Cerebellar nuclear complex (tissue), 1 donor: ENCODE measurements at regions not wholly inside any gene's neighbourhood (a gene's known extent, or its start where the extent isn't known, plus 50 kb on each side); places are given as distances from the start of the nearest gene placed in this dataset.
"Not testable (repeated sequence)": the region's sequence is repeated elsewhere in the genome, so short reads cannot be mapped to it uniquely, and the experiment has no call there.

Source experiments
- DNase-seq, 2 experiments: peaks; one replicate each; lab custom pipeline; 2025; lab: John Stamatoyannopoulos, UW

DNA sequence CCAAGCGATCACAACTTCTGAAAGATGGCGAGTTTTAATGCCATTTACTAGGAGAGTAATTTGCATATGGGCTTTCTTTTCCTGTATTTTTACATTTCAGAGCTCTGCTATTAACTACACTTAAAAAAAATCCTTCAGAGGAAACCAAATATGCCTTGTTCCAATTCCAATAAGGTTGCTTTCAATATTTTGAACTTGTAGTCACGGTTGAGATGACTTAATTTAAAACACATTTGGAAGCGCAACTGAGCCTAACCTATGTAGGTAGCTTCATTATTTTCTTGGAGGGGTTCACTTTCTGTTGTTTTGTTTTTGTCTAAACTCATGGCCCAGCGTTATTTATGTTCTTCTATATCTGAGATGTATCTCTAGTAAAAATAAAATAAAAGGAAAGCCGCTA is 93.4 kb downstream of the BLID start:
- DNase-seq: no peak

DNA sequence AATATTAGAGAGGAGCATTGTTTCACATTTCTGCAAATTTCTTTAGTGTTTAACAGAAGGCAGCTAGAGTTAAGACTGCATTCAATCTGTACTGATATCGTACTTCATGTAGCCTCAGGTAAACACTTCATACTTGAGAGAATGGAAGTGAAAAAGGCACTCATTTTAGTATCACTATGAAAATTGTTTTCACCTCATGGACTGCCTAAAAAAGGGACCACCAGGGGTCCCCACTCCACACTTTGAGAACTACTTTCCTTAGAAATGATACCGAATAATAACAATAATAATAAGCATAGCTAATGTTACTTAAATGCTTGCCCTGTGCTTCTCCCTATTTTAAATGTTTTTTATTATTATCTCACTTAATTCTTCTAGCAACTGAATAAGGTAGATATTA is 95.1 kb downstream of the BLID start:
- DNase-seq: no peak

DNA sequence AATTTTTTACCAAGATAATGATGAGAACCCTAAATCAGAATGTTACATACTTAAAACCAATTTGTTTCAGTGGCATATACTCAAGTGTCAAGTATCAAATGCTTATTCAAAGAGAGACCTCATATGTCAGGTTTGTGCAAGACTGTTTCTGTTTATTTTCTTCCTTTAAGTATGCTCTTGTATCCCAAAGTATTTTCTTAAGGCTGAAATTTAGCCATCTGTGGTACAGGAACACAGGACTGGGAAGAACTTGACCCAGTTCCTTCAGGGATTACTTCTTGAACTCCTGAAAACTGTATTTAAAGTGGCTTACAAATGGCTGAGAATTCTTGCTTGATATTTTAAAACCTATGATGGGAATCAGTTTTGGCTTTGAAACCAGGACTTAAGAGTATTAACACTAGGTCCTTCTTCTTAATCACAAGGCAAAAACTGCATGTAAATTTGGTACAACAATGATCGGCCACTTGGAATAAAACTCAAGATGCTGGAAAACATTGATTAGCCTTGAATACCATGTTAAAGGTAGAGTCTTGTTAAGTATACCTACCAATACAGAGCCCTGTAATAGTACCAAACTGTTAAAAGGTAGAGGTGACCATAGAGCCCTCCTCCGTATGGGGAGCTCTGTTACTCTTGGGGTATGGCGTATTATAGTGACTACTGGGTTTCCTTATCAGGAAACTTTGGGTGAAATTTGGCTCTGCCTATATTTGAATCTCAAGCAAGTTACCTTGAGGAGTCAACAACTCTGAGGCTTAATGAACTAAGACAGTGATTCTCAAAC is 95.9 kb downstream of the BLID start:
- no peak for DNase-seq

DNA sequence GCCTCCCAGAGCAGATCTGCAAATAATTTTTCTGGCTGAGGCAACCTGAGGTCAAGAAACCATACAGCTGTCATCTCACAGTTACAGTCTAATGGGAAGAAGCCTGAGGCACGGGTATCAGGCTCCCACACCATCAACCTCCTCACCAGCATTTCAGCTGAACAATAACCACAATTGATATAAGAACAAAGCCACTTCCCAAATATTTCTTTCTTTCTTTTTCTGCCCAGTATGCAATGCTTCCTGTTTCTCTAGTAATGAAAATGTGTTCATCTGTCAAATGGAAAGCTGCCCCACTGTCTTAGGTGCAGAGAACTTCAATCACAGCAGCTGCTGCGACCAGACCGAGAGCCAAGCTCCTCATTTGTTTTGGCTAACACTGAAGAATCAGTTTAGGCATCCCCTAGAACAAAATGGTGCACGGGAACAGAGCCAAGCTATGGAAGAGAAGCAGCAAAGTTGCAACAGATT is 108.4 kb downstream of the BLID start:
- no peak for DNase-seq

DNA sequence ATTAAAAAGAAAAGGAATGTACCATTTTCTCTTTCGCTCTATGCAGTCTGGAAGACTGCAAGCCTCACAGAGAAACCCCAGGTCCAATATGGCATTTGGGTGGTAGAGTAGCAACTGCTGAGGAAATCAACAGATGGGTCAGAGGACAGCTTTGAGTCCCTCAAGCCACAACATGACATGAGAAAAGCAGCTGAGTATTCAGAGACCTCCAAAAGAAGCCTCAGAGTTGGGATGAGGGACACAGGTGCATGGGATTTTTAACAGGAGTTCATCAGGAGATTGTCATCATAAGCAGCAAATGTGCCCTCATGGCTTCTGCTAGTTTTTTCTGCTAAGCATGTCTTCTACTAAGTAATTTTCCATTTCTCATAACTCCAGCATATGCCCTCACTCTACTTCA is 111.6 kb downstream of the BLID start:
- DNase-seq: no peak

DNA sequence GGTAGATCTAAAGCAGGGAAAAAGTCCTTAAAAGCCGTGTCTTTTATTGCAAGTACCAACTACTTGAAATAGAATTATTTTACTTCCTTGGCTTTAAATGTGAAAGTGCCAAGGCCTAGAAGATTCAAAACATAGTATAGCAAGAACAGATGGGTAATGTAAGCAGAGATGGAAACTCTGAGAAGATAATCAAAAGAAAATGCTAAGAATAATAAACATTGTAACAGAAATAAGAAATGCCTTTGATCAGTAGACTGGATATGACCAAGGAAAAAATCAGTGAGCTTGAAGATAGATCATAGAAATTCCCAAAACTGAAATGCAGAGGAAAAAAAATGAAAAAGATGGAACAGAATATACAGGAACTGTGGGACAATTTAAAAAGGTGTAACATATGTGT is 113.1 kb downstream of the BLID start:
- DNase-seq: no peak

DNA sequence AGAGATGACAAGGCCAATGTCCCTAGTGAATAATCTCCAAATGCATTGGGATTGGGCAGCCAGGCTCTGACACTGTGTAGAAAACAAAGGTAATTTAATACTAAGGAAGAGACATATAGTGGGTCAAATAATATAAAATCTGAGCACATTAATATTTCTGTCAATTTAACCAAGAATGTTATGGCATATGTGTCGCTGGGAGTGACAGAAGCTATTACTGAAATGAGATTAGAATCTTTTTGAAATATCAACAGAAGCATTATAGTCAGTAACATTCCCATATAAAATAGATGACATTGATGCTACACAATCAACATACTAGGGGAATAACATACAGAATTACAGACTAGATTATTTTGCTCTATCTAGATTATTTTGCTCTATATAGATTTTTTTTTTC is 114.0 kb downstream of the BLID start:
- DNase-seq: no peak

DNA sequence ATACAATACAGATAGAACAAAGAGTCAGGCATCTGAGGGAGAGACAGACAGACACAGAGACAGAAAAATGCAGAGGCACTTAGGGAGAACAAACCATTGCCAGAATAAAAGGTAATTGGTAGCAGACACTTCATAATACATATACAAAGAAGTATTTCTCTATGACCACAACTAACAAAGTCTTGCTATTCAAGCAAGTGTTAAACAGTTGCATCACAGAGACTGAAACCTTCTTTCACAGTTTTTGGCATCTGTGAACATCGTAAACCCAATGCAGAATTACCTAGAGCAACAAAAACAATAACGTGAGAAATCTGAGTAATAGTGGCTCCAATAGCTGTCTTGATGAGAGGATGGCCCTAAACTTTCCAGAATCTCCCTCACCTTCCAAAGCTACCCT is 116.4 kb downstream of the BLID start:
- DNase-seq: no peak

DNA sequence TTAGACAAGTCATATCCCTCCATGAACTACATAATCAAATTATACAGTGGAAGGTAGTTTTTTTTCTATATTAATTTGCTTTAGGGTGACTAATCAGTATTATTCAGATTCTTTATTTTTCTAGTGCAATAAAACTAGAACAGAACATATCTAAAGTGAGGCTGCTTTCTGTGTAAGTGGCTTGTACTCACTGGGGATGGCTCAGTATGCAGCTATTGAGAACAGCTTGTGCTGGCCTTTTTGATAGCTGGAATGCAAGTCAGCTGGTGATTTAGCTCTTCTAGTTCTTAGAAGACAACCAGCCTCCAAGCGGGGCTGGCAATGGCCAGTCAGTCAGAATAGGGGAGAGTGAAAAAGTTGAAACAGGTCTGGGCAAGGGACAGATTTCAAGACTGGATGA is 119.4 kb downstream of the BLID start:
- DNase-seq: no peak

DNA sequence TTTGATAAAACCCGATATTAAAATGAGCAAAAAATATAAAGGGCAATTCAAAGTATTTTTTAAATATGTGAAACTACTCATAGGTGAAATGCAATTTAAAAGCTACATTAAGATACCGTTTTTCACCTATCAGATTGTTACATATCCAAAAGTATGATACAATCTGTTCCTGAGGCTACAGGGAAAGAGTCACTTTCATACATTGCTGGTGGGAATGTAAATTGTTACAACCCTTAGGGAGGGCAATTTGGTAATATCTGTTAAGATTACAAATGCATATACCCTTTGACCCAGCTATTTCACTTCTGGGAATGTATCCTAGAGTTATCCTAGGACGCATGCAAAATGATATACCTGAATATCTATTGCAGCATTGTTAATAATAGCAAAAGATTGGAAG is 132.1 kb downstream of the BLID start:
- DNase-seq: no peak

DNA sequence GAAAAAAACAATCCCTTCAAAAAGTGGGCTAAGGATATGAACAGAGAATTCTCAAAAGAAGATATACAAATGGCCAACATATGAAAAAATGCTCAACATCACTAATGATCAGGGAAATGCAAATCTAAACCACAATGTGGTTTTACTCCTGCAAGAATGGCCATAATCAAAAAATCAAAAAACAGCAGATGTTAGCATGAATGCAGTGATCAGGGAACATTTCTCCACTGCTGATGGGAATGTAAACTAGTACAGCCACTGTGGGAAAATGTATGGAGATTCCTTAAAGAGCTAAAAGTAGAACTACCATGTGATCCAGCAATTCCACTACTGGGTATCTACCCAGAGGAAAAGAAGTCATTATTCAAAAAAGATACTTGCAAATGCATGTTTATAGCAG is 138.1 kb downstream of the BLID start:
- DNase-seq: not testable (repeated sequence)

DNA sequence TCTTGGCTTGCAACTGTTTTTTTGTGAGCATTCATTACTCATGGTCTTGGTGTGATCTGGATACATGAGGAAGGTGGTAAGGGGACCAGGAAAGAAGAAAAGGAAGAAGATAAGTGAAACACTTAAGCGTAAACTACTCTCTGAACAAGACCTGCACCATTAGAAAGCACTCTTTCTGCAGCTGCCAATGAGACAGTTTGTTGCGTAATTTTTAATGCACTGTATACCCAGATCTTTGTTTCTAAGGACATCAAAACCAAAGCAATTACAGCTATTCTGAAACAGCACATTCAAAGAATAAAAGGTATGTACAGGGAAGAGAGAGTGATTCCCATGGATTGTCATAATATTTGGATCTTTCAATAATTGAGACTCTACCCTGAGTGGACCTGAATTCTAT is 147.4 kb downstream of the BLID start:
- no peak for DNase-seq

DNA sequence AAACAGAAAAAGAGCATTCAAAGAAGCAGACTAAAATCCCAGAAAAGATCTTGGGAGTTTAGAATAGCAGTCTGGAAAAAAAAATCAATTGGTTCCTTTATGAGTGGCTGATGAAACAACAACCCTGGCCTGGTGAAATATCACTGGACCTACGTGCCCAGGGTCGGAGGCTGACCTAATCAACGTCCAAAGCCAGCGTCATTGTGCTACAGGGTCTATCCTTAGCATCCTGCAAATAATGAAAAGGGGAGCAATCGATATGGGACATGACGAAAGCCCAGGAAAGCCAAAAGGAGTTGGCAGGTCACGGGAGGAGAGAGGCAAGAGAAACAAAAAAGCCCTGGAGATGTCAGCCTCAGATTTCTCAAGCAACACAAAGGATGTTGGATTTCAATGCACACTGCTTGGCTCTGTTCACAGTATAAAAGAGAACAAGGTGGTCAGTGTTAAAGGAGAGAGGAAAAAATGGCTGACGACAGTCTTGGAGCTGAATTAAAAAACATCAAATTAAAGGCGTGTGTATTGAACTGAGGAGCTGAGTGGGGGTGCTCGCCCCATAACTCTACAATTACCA is 148.8 kb downstream of the BLID start:
- no peak for DNase-seq

DNA sequence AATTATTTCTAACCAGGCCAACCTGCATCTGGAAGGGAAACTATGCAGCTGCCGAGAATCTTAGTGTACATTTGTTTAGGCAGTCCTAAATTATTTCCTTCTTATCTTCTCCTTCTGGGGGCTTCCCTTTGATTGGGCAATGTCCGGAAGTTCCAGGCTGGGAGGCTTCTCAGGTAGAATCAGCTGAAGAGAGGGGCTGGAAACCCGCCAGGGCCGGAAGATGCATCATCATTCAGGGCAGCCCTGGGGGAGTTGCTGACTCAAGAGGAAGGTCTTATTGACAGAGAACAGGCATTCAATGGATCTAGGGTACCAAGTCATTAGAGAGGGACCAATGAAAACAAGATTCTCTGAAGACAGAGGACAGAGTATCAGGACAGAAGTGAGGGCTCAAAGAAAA is 150.7 kb downstream of the BLID start:
- DNase-seq: no peak

DNA sequence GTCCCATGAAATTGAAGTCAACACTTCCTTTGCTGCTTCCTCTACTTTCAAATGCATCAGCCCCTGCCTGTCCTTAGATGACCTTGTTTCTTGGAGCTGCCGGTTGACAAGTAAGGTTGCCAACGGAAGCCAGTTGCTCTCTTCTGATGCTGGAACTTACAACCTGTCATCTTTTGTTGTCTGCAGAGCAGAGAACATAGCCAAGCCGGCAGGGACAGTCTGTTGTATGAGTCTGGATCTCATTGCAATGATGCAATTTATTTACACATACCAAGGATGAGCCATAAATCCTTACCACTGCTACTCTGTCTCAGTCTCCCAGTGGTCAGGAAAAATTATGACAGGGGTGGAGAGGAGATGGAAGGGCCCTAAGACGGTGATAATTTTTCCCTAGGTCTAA is 151.4 kb downstream of the BLID start:
- no peak for DNase-seq

DNA sequence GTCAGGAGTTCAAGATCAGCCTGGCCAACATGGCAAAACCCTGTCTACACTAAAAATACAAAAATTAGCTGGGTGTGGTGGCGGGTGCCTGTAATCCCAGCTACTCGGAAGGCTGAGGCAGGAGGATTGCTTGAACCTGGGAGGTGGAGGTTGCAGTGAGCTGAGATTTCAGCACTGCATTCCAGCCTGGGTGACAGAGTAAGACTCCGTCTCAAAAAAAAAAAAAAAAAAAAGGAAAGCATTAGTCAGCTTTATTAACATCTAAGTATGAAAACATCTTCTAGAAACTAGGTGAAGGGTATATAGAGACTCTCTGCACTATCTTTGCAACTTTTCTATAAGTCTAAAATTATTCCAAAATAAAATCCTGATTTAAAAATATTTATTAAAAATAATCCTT is 152.2 kb downstream of the BLID start:
- DNase-seq: not testable (repeated sequence)

DNA sequence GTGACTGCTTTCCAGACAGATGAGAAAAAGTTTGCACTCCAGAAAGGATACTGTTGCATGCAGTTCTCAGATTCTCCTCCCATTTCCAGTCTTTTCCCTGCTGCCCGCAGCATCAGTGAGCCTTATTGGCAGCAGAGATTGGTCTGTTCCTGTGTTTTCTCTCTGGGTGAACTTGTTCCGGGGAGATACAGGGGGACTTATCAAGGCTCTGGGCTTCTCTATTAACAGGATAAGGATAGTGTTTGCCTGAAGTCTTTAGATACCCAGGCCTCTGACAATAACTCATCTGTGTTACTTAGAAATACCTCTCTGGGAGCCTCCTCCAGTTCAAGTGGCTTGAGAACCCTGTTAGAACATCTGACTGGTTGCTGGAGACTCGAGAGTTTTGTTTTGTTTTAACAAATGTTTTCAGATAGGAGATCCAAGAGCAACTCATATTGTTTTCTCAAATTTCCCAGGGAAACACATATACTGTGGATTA is 154.7 kb downstream of the BLID start:
- DNase-seq: no peak

DNA sequence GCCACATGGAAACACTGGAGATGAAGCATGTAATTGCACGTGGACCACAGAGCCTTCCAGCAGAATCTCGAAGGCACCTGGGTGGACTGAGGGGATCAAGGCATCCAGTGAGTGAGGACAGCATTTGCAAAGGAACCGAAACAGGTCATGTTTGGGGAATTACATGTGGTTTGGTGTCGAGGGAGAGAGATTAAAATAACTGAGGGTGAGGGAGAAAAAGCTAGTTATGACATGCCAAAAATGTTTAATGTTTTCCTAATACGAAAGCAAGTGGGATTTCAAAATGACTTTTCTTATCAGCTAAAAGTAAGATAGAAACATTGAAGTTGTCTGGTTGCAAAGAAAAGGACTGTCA is 157.1 kb downstream of the BLID start:
- no peak for DNase-seq

DNA sequence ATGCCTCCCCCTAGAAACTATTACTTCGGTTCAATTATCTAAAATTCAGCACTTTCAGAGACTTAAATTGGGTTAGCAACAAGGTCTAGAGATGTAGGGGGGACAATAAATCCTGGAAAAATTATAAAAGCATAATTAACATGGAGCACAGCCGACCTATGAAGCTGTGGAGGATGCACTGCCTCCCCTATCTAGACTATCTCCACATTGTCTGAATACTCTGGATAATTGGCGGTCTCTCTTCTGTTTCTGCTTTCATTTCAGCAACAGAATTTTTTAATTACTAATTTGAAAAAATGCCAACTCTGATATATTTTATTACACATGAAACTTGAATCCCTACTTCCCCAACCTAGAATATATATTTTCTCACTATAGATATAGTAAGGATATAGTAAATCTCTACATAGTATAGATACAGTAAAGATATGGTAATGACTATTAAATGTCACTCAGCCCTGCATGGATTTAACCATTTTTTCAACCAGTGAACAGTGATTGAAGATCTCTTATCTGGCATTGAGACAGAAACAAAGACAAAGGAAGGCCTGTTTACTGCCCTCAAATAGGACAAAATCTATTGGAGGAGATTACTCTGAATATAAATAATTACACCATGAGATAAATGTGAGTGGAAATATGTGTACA is 157.6 kb downstream of the BLID start:
- no peak for DNase-seq

DNA sequence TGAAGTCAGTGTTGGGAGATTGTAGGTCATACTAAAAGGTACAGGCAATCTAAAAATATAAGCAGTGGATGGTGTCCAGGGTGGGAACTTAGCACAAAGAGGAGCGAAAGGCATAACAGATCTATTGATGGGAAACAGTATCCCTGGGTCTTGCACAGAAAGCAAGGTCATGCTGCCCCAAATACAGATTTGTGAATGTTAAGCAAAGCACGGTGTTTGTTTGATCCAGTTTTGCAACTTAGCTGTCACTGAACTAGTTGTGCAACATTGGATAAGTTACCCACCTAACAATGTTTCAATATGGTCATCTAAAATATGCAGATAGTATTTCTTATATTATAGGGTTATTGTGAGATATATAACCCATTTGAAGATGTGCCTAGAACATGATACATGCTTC is 162.9 kb downstream of the BLID start:
- no peak for DNase-seq

DNA sequence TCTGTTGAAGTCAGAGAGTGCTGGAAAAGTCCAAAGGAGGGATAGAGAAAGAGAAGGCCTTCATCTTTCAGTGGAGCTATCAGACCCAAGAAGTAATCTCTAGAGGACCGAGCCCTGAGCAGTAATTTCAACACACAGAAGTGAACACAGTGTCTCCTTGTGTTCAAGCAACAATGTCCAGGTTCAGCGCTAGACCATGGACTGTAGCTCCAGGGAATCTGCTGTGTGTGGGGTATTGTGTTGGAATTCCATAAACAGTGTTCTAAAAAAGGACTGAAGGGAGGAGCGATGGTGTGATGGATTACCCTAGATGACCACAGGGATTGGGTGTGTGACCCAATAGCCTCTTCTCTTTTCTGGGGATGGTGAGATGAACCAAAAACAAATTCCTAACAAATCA is 165.9 kb downstream of the BLID start:
- DNase-seq: no peak

DNA sequence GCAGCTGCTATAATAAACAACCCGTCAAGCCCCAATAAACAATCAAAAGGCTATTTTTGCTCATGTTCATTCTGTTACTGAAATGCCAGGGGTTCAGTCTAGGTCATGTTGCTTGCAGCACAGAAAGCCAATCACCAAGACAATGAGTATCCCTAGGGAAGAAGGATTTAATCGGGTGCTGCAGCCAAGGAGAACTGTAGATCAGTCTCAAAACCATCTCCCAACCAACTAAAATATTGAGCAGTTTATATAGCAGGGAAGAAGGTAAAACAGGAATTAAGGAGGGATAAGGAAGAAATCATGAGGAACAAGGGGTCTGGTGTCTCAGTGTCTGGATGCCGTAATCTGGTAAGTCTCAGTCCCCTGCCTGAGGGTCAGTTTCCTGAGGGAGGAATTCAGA is 169.5 kb downstream of the BLID start:
- DNase-seq: no peak

DNA sequence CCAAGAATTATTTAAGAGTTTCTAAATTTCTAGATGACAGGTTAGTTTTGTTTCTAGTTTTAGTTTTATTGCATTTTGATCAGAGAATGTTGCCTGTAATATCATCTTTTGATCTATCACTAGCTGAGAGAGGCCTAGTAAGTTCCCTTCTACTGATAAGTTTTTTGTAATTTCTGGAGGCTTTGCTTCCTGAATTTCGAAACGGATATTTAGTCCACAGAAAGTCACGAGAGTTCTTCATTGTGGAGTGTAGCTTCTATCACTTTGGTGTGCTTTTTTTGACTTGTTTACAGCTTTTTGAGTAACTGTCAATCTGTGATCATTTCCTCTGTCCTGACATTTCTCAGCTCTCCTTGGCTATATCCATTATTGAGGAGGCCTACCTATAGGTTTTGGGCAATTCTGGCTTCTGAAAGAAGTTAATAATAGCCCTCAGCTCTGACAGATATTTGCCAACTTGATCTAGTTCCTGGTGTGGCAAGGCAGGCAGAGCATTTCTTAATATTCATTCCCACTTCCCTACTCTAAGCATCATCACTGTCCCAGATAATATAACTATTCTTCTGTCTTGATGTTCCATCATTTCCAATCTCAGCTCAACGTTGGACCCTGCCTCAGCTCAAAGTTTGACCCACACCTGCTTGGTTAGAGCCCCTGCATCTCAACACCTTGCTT is 171.3 kb downstream of the BLID start:
- no peak for DNase-seq
